ENCODE measurements at regions not wholly inside any gene's neighbourhood (a gene's known extent, or its start where the extent isn't known, plus 50 kb on each side); places are given as distances from the start of the nearest gene placed in this dataset.

DNA sequence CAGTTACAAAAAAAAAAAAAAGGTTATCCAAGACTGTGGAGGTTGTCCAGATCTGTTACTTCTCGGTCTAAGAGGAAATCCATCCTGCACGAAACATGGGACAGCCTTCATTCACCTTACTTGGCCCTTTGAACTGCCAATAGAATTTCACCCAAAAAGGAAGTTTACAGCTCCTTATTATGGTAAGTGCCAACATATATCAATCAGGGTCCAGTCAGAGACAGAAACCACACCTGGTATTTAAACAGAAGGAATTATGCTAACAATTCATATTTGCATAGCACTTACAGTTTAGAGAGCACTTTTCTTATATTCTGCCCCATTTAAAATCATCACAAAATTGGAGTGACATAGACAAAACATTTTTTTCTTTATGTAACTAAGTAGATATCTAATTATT lies 93.6 kb upstream of the PTPN3 start:
- intact Hi-C loops (cut with DNase I; ENCODE audit: low total_unique reads), result no loop called here
- no peaks in the 10 kb centered on the region for H3K36me3 ChIP-seq
- H3K4me1 ChIP-seq, result no peaks in the 10 kb centered on the region
- H3K4me3 ChIP-seq, result no peak overlapping the region
- peaks cover 0 to 8% (median 0%) of the 10 kb centered on the region in 8 donors for H3K9me3 ChIP-seq
- H3K27me3 ChIP-seq (replicated peaks in 1 of 7), result peaks cover 0 to 11% (median 0%) of the 10 kb centered on the region in 7 donors
- WGBS, 5 donors, result 42 to 51% (median 43%) methylated on average over 2 of the region's 2 CpGs
- TF ChIP-seq POLR2AphosphoS5 (IDR thresholded peaks at IDR 0.05) (no peak), CTCF (IDR thresholded peaks at IDR 0.05 in 8 of 11, conservative IDR thresholded peaks at IDR 0.05 in 3 of 11) (no peak), POLR2A (IDR thresholded peaks at IDR 0.05) (no peak)
- H3K27ac ChIP-seq, result no peak overlapping the region
- DNase-seq, result no peak

DNA sequence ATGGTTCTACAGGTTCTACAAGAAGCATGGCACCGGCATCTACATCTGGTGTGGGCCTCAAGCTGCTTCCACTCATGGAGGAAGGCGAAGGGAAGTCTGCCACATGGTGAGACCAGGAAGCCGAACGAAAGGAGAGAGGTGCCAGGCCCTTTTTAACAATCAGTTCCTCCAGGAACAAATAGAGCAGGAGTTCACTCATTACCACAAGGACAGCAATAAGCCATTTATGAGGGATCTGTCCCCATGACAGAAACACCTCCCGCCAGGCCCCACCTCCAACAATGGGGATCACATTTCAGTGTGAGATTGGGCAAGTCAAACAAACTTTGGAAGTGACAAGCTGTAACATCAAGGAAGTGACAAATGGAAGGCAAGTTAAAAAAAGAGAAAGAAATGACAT lies 95.5 kb upstream of the PTPN3 start:
- WGBS, 5 donors, result 83 to 90% (median 87%) methylated on average over 5 of the region's 5 CpGs
- H3K4me1 ChIP-seq, result no peaks in the 10 kb centered on the region
- DNase-seq, result no peak
- H3K9me3 ChIP-seq, result peaks cover 0 to 8% (median 0%) of the 10 kb centered on the region in 8 donors
- peaks cover 0 to 7% (median 0%) of the 10 kb centered on the region in 7 donors for H3K27me3 ChIP-seq (replicated peaks in 1 of 7)
- H3K4me3 ChIP-seq, result no peak overlapping the region
- no peak overlapping the region for H3K27ac ChIP-seq
- intact Hi-C loops (cut with DNase I; ENCODE audit: low total_unique reads), result no loop called here
- no peaks in the 10 kb centered on the region for H3K36me3 ChIP-seq
- TF ChIP-seq POLR2A (IDR thresholded peaks at IDR 0.05) (no peak), POLR2AphosphoS5 (IDR thresholded peaks at IDR 0.05) (no peak), CTCF (IDR thresholded peaks at IDR 0.05 in 8 of 11, conservative IDR thresholded peaks at IDR 0.05 in 3 of 11) (no peak)

DNA sequence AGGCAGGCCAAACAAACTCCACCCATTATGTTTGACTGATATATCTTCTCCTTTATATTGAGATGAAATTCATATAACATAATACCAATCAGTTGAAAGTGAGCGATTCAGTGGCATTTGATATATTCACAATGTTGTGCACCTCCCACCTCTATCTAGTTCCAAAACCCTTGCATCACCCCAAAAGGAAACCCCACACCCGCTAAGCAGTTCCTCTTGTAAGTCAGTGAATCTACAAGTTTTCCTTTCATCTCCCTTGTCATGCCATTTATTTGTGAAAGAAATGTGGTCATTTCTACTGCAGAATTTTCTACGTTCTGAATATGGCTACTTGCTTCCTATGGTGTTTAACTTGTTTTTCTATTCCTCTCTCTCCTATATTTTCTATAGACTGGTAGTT lies 99.4 kb upstream of the PTPN3 start:
- 29 to 40% (median 37%) methylated on average over 3 of the region's 3 CpGs for WGBS, 5 donors
- H3K27me3 ChIP-seq (replicated peaks in 1 of 7), result no peaks in the 10 kb centered on the region
- no peak for DNase-seq
- TF ChIP-seq POLR2AphosphoS5 (IDR thresholded peaks at IDR 0.05) (no peak), POLR2A (IDR thresholded peaks at IDR 0.05) (no peak), CTCF (IDR thresholded peaks at IDR 0.05 in 8 of 11, conservative IDR thresholded peaks at IDR 0.05 in 3 of 11) (no peak)
- intact Hi-C loops (cut with DNase I; ENCODE audit: low total_unique reads), result no loop called here
- H3K36me3 ChIP-seq, result no peaks in the 10 kb centered on the region
- H3K4me3 ChIP-seq, result no peak overlapping the region
- no peaks in the 10 kb centered on the region for H3K4me1 ChIP-seq
- H3K27ac ChIP-seq, result no peak overlapping the region
- no peaks in the 10 kb centered on the region for H3K9me3 ChIP-seq

GRCh38 chr9:109599131-109599530 lies 101.0 kb upstream of the PTPN3 start:
- Histone ChIP-seq H3K27me3 (replicated peaks in 1 of 7) (peaks cover 0 to 7% (median 0%) of the 10 kb centered on the region in 7 donors), H3K4me1 (no peaks in the 10 kb centered on the region), H3K27ac (no peak overlapping the region), H3K9me3 (no peaks in the 10 kb centered on the region), H3K36me3 (no peaks in the 10 kb centered on the region), H3K4me3 (no peak overlapping the region)
- no peak for TF ChIP-seq POLR2A (IDR thresholded peaks at IDR 0.05)
- TF ChIP-seq CTCF (IDR thresholded peaks at IDR 0.05 in 8 of 11, conservative IDR thresholded peaks at IDR 0.05 in 3 of 11), result no peak
- no peak for TF ChIP-seq POLR2AphosphoS5 (IDR thresholded peaks at IDR 0.05)
- DNase-seq, result no peak
- intact Hi-C loops (cut with DNase I; ENCODE audit: low total_unique reads), result no loop called here
- WGBS, 5 donors, result 93 to 100% (median 97%) methylated on average over 2 of the region's 2 CpGs

Measured in spleen (tissue), 11 donors.